ENCODE measurements at regions not wholly inside any gene's neighbourhood (a gene's known extent, or its start where the extent isn't known, plus 50 kb on each side); places are given as distances from the start of the nearest gene placed in this dataset.

GRCh38 chr1:103958699-103959098 is 209.0 kb downstream of the AMY1C start:
- no peaks in the 10 kb centered on the region for H3K27me3 ChIP-seq (replicated peaks in 1 of 7)
- WGBS, 5 donors: 29 to 68% (median 58%) methylated on average over 1 of the region's 1 CpG
- H3K36me3 ChIP-seq: no peaks in the 10 kb centered on the region
- DNase-seq: no peak
- no peak for TF ChIP-seq POLR2AphosphoS5 (IDR thresholded peaks at IDR 0.05)
- no peak for TF ChIP-seq POLR2A (IDR thresholded peaks at IDR 0.05)
- no peak for TF ChIP-seq CTCF (IDR thresholded peaks at IDR 0.05 in 8 of 11, conservative IDR thresholded peaks at IDR 0.05 in 3 of 11)
- no peak overlapping the region for H3K4me3 ChIP-seq
- H3K9me3 ChIP-seq: peaks cover 0 to 25% (median 19%) of the 10 kb centered on the region in 8 donors
- intact Hi-C loops (cut with DNase I; ENCODE audit: low total_unique reads): no loop called here
- H3K4me1 ChIP-seq: no peaks in the 10 kb centered on the region
- H3K27ac ChIP-seq: no peak overlapping the region

- peak; percentile 39 for DNase-seq
- H3K4me3 ChIP-seq: no peak overlapping the region
- H3K4me1 ChIP-seq: no peaks in the 10 kb centered on the region
- no peaks in the 10 kb centered on the region for H3K36me3 ChIP-seq
- TF ChIP-seq CTCF (IDR thresholded peaks at IDR 0.05 in 8 of 11, conservative IDR thresholded peaks at IDR 0.05 in 3 of 11): no peak
- no peak for TF ChIP-seq POLR2AphosphoS5 (IDR thresholded peaks at IDR 0.05)
- no peak for TF ChIP-seq POLR2A (IDR thresholded peaks at IDR 0.05)
- peaks cover 0 to 25% (median 19%) of the 10 kb centered on the region in 8 donors for H3K9me3 ChIP-seq
- H3K27ac ChIP-seq: no peak overlapping the region
- no peaks in the 10 kb centered on the region for H3K27me3 ChIP-seq (replicated peaks in 1 of 7)
- 70 to 82% (median 81%) methylated on average over 4 of the region's 4 CpGs for WGBS, 5 donors
- intact Hi-C loops (cut with DNase I; ENCODE audit: low total_unique reads): no loop called here
Measured at GRCh38 chr1:103959565-103959964, 209.9 kb downstream of the AMY1C start.

- no peak overlapping the region for H3K27ac ChIP-seq
- no peak overlapping the region for H3K4me3 ChIP-seq
- no peaks in the 10 kb centered on the region for H3K27me3 ChIP-seq (replicated peaks in 1 of 7)
- TF ChIP-seq POLR2A (IDR thresholded peaks at IDR 0.05): no peak
- TF ChIP-seq POLR2AphosphoS5 (IDR thresholded peaks at IDR 0.05): no peak
- TF ChIP-seq CTCF (IDR thresholded peaks at IDR 0.05 in 8 of 11, conservative IDR thresholded peaks at IDR 0.05 in 3 of 11): no peak
- DNase-seq: peak; percentile 17
- H3K9me3 ChIP-seq: peaks cover 0 to 25% (median 19%) of the 10 kb centered on the region in 8 donors
- WGBS, 5 donors: 69 to 86% (median 80%) methylated on average over 3 of the region's 3 CpGs
- intact Hi-C loops (cut with DNase I; ENCODE audit: low total_unique reads): no loop called here
- no peaks in the 10 kb centered on the region for H3K4me1 ChIP-seq
- H3K36me3 ChIP-seq: no peaks in the 10 kb centered on the region
Measured at GRCh38 chr1:103960045-103960444, 210.3 kb downstream of the AMY1C start.

GRCh38 chr1:103960710-103961109 is 211.0 kb downstream of the AMY1C start:
- no peak overlapping the region for H3K4me3 ChIP-seq
- H3K9me3 ChIP-seq: peaks cover 0 to 25% (median 19%) of the 10 kb centered on the region in 8 donors
- no peaks in the 10 kb centered on the region for H3K27me3 ChIP-seq (replicated peaks in 1 of 7)
- DNase-seq: peak; percentile 54
- WGBS, 5 donors: 65 to 82% (median 78%) methylated on average over 6 of the region's 6 CpGs
- no peaks in the 10 kb centered on the region for H3K36me3 ChIP-seq
- TF ChIP-seq POLR2AphosphoS5 (IDR thresholded peaks at IDR 0.05): no peak
- no peak for TF ChIP-seq CTCF (IDR thresholded peaks at IDR 0.05 in 8 of 11, conservative IDR thresholded peaks at IDR 0.05 in 3 of 11)
- no peak for TF ChIP-seq POLR2A (IDR thresholded peaks at IDR 0.05)
- H3K27ac ChIP-seq: no peak overlapping the region
- intact Hi-C loops (cut with DNase I; ENCODE audit: low total_unique reads): no loop called here
- H3K4me1 ChIP-seq: no peaks in the 10 kb centered on the region
